NOMO-1 (cell line): ENCODE measurements at regions not wholly inside any gene's neighbourhood (a gene's known extent, or its start where the extent isn't known, plus 50 kb on each side); places are given as distances from the start of the nearest gene placed in this dataset.

Source experiments
- DNase-seq, 2 experiments: peaks; one replicate each; lab custom pipeline; 2025; ENCODE audit not compliant: unreplicated experiment in 2 of 2; lab: John Stamatoyannopoulos, UW

DNA sequence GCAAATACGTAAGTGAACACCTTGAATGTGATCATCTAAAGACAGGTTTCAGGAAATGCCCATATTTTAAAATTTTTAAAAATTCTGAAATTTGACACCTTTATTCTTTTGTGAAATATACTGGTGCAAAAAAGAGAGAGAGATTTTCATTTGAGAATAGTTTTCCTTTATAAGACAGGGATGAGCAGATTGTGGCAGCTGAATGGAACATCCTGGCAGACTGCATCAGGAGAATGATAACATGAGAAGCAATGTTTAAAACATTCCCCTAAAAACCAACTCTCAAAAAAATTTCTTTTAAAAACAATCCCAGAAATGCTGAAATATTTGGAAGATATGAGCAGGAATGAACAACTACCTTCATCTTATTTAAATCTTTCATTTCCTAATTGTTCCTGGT is 744.8 kb upstream of the ID2 start:
- no peak for DNase-seq

GRCh38 chr2:7940723-7941122 is 741.1 kb upstream of the ID2 start:
- no peak for DNase-seq

DNA sequence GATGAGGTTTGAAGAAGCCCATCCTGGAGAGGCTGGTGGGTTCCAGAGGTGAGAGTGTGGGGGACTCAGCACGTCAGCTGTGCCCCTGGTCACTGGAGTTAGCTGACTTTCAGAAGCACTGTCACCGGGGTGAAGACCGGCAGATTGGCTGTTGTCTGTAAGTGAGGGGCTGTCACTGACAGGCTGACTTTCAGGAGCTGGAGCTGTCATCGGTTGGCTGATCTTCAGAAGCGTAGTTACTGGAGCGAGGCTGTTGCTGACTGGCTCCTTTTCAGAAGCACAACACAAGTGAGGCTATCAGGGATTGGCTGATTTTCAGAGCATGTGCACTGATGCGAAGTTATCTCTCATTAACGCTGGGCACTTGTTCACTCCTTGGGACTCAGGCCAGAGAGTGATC is 738.4 kb upstream of the ID2 start:
- no peak for DNase-seq

DNA sequence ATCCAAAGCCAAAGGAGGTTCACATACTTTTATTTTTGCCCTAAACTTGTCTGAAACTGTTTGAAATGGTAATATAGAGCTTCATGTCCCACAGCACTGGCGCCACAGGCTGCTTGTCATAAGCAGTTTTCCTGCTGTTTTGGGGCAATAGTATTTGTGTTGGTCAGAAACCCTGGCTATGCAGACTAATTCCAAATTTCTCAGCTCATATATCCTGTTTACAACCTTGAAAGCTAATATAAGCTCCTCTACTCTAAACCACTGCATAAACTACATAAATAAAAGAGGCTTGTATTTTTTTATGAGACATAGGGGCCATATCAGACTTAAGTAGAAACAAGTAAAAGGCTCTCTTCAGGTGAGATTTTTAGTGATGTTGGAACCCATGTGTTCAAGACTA is 736.8 kb upstream of the ID2 start:
- no peak for DNase-seq

DNA sequence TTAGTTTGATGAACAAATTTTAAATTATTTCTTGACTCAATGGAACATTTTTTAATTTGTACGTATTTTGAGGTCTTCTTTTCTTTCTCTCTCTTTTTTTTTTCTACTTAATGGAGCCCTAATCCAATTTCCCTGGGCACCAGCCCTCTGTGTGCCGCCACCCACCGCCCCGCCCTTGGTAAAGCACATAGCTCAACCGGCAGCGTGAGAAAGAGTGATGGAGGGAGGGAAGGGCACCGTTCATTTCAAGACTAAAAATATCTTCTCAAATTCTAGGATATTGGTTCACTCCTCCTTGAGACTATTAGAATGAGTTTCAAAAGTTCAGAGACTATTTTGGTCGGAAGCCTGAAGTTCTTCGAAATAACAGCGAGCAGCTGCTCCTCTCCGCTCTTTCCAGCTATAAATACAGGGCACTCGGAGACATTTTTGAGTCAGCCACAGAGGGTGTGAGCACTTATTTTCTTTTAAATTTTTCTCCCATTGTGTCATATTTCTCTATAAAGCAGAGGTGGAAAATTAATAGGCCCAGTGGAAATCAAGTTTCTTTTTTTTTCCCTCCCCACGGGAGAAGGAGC is 731.7 kb upstream of the ID2 start:
- no peak for DNase-seq

GRCh38 chr2:7951001-7951400 is 730.9 kb upstream of the ID2 start:
- DNase-seq, result no peak

DNA sequence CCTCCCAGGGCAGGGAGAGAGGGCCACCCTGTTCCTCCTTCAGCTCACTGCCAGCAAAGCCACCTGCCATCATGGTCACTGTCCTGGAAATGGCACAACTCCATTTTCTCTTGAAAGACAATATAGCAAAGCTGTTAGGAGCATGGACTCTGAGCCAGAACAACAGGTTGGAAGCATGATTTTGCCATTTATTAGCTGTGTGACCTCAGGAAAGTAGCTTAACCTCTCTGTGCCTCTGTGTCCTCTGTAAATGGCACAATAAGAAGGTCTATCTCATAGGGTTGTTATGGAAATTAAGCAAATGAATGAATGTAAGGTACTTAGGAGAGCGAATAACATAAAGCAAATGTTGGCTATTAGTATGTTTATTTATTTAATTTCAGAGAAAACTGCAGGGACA is 730.4 kb upstream of the ID2 start:
- no peak for DNase-seq

DNA sequence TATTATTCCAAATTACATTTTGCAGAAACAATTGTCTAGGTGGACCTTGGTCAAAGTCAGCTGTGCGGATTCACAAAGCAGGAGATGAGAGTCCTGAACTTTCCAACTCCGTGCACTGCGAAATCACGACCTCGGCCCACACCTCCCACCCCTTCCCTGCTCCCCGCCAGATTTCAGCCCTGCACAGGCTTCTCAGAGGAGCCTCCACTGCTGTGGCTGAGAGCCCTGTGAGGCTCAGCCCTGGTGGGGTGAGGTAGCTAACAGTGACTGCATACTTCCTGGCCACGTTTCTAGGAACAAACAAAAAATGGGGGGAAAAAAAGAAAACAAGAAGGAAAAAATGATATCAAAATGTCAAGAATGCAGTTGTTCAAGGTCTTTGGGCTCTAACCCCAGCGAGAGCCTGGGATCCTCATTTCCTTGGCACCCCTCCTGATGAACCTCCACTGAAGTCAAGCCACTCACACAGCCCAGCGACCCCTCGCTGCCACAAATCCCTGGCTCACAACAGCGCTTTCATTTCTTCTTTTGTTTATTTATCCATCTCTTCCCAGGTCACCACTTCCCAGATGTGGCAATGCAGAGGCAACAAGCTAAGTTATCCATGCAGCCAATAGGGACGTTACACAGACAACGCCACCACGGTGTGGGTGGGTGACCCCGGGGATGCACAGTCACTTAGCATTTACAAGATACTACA is 729.7 kb upstream of the ID2 start:
- no peak for DNase-seq

- no peak for DNase-seq
Measured at GRCh38 chr2:7953195-7953594, 728.7 kb upstream of the ID2 start.

DNA sequence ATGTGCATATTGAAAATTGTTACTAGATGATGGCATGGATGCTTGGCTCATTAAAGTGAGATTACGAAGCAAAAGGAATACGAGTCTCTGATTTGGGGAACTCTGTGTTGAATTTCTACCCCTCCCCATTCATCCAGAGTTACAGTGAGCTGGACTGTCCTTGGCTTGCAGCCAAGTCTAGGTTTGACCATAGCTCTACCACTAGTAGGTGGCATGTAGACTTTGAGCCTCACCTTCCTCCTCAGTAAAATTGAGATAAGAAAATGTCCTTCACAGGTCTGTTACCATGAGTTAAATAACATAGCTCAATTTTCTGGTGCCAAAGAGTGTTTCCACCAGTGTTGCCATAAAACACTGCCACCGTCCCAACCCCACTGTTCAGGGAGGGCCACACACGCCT is 727.6 kb upstream of the ID2 start:
- DNase-seq, result no peak

- no peak for DNase-seq
Measured at GRCh38 chr2:7956126-7956689, 725.6 kb upstream of the ID2 start.

DNA sequence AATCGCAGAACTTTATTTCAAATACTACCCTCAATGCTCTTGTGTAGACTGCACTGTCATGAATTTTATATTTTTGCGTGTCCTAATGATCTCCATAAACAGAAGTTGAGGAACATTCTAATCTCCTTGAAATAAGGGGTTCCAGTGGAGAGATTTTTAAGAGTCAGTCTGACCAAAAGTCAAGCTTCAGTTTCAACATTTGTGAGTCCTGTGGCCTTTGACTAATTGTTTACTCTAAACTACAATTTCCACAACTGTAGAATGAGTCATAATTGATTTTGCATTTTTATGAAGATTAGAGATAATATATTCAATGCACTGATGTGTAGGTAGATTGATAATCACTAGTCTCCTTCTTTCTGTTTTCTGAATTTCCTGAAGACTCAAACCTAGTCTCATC is 720.3 kb upstream of the ID2 start:
- no peak for DNase-seq

GRCh38 chr2:7962161-7962560 is 719.7 kb upstream of the ID2 start:
- DNase-seq, result no peak

- DNase-seq, result no peak
Measured at GRCh38 chr2:7963787-7964186, 718.1 kb upstream of the ID2 start.

DNA sequence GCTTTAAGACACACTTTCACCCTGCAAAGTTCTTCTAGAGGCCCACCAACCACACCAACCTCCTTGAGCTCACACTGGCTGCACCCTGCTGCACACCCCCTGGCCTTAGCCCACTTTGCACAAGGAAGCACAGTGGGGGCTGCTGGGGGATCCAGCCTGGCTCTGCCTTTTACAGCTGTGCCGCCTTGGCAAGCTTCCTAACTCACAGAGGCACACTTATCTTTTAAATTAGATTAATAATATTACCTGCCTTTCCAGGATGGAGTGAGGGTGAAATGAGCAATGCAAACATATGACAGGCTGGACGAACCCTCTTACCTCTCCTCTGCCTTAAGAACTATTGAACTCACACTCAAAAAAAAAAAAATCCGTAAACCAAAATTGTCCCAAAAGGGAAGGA is 715.8 kb upstream of the ID2 start:
- DNase-seq, result no peak

GRCh38 chr2:7967707-7968405 is 714.0 kb upstream of the ID2 start:
- DNase-seq, result no peak

DNA sequence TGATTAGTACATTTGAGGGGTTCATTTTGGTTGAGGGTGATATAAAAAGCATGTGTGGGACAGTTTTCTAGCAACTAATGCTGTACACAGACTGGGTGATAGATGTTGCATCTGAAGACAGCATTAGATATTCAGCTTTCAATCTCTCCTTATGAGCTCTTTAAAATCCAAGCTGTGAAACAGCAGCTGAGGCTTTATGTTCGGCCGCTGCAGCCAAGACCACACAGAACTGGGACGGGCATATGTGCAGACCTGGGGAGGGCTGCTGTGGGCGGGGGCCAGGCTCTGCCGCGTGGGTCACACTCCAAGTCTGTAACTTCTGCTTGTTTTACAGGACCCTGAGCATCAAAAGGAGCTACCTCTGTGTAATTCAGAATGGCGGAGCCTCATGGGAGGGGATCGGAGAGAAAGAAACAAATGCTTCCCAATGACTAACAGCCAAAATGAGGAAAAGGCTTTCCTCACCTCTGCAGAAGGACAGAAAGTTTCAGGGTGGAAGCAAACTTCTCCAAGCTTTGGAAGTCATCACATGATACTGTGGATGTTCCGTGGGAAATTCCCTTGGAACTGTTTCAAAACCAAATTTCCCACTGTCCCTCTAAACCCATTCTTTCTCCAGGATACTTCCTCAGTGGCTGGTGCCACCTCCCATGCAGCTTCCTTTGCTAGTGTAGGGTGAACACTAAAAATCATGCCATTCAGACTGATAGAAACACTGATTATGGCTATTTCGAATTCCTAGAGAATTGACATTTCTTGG is 711.9 kb upstream of the ID2 start:
- DNase-seq, result no peak

DNA sequence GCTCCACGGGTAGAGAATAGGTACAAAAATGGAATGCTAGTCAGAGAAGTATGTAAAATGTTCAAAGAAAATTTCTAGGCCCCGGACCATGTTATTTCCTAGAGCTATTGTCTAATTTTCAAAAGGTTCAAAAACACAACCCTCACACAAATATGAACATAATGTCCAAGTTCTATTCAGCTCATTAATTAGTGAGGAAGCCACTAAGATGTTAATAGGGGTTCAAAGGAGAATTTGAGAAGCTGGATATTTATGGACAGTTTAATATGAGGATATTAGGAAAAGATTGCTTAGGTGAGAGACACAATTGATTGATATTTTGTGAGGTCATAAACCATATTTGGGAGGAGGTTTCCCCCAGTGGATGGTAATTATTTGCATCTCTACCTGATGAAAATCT is 710.6 kb upstream of the ID2 start:
- DNase-seq, result no peak

DNA sequence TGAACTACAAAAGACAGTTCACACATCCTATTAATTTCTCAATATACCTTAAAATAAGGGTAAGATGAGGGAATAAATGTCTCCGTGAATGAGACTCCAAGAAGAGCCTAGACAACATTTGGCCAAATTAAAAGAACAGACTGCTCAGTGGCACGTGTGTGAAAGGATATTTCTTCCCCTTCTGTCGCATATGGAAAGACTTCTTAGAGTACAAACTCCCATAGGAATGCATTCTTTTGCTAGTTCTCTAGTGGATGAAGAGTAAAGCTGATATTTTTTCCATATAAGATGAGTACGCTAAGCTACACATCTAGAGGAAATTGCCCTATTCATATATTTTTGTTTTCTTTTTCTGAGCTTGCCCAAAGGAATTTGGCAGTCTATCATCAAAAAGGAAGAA is 710.0 kb upstream of the ID2 start:
- DNase-seq, result no peak

DNA sequence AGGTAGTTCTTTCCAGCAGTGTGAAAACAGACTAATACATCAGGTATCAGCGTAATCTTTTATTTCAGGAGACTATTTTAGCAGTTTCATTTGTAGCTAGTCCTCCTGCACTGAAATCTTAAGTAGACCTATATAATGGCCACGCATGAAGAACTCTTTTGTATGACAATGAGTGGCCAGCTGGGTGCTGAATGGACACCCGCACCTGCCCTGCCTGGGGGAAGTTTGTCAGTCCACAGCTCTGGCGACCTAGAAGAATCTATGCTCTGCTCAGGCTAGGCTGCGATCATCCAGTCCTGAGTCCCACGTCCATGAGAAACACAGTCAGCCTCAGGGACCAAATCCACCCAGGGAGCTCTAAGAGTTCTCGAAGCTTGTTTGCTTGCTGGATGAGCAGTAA is 709.2 kb upstream of the ID2 start:
- DNase-seq, result no peak

DNA sequence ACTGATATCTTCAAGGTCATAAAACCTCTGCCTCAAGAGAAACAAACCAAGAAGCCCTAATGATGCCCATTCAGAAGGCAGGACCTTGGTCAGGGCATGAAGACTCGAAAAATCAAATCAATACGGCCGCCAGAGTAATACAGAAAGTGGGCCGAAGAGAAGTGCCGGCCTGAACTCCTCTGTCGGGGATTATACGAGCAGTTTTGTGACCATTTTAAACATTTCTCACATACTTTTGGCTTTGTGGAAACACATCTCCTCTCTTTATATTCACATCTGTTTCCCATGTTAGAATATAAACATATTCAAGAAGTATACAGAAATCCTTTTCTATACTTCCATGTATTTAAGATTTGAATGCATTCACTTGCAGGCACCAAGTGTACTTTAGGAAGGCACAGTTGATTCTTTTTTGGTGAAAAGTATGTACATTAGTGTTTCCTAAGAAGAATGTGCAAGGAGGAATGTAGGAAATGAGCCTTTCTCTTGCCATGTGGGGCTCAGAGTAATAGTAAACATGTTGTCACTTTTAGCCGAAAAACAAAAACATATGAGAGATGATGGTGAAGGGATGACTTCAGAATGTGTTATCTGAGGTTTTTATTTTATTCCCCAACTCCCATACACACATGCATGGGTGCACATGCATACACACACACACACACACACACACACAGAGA is 707.9 kb upstream of the ID2 start:
- no peak for DNase-seq
